HepG2 (cell line): ENCODE measurements at regions not wholly inside any gene's neighbourhood (a gene's known extent, or its start where the extent isn't known, plus 50 kb on each side); places are given as distances from the start of the nearest gene placed in this dataset.

ENCODE experiments used
- ATAC-seq: fragments of 200-7000 bp; cut with Tn5 transposase; 3 replicates; pipeline ENCODE4 v1.9.1; 2020; ENCODE audit warnings: mild to moderate bottlenecking, moderate library complexity
- BruUV-seq: library from RNA; stranded (reverse); fragments of 400-500 nt; replicated peaks from 2 replicates; lab custom pipeline; 2021; lab: Mats Ljungman, UMichigan
- CTCF ChIA-PET: fragments of 300-600 bp; formaldehyde crosslinking; extraction: SDS; loops from one replicate; lab custom pipeline; 2021; ENCODE audit warnings: low total read pairs, inconsistent platforms, low intra/inter-chr PET ratio; lab: Yijun Ruan, JAX
- POLR2A ChIA-PET: fragments of 350-600 bp; sonication (Branson Sonifier 250); formaldehyde crosslinking; loops from one replicate; lab custom pipeline; 2020; ENCODE audit warnings: antibody characterized with exemption, inconsistent platforms; lab: Yijun Ruan, JAX
- DNase-seq: peaks from one replicate; pipeline ENCODE4 v3.0.0-alpha.2; 2015; ENCODE audit warnings: low spot score
- FAIRE-seq: peaks from 3 replicates; lab custom pipeline; 2011; peaks lifted over from hg19 to GRCh38; lab: Jason Lieb, UNC
- H2AFZ ChIP-seq: one replicate; pipeline ENCODE4 v1.6.1; 2011; ENCODE audit warnings: low read length, inconsistent platforms
- H3K27ac ChIP-seq: fragments of 300-600 bp; 3 replicates; pipeline ENCODE4 v1.8.0; 2011; ENCODE audit warnings: mixed run types, mild to moderate bottlenecking, mixed read lengths, low read length, inconsistent platforms; ENCODE audit not compliant: insufficient read depth; ENCODE audit errors: extremely low read length
- H3K27me3 ChIP-seq, 2 experiments: fragments of 200-600 bp in 1 of 2; 2 replicates in 1 of 2; 3 replicates in 1 of 2; pipeline versions ENCODE4 v1.6.0 to v1.8.0; 2011; ENCODE audit warnings: low read length in 2 of 2, mild to moderate bottlenecking in 2 of 2, moderate library complexity in 2 of 2, inconsistent platforms in 1 of 2; ENCODE audit not compliant: insufficient read depth in 2 of 2, control insufficient read depth in 1 of 2
- H3K36me3 ChIP-seq, 2 experiments: fragments of 200-600 bp in 1 of 2; replicated peaks in 1 of 2; 2 replicates in 1 of 2; 3 replicates in 1 of 2; pipeline versions ENCODE4 v1.5.1 to v1.8.0; 2011; ENCODE audit warnings: low read length in 2 of 2, inconsistent platforms in 1 of 2; ENCODE audit not compliant: insufficient read depth in 2 of 2, control insufficient read depth in 1 of 2
- H3K4me1 ChIP-seq: 2 replicates; pipeline ENCODE4 v1.5.1; 2012; ENCODE audit warnings: low read length, inconsistent platforms; ENCODE audit not compliant: insufficient read depth
- H3K4me2 ChIP-seq: 2 replicates; pipeline ENCODE4 v1.6.0; 2011; ENCODE audit warnings: low read depth, low read length, inconsistent platforms
- H3K4me3 ChIP-seq, 3 experiments: fragments of 200-600 bp in 1 of 3; sonication (generic), shearing (Covaris generic) in 1 of 3; replicated peaks in 1 of 3; 2 replicates each; pipeline ENCODE4 v1.5.1; 2011 to 2016; ENCODE audit warnings: low read length in 3 of 3, inconsistent platforms in 2 of 3, low read depth in 2 of 3, mild to moderate bottlenecking in 2 of 3, control low read depth in 1 of 3, mixed read lengths in 1 of 3; ENCODE audit not compliant: insufficient read depth in 1 of 3
- H3K79me2 ChIP-seq: one replicate; pipeline ENCODE4 v1.6.1; 2011; ENCODE audit warnings: low read length, inconsistent platforms; ENCODE audit not compliant: insufficient read depth
- H3K9ac ChIP-seq: 2 replicates; pipeline ENCODE4 v1.6.0; 2011; ENCODE audit warnings: mild to moderate bottlenecking, low read depth, low read length, inconsistent platforms; ENCODE audit not compliant: insufficient read depth
- H3K9me3 ChIP-seq: 2 replicates; pipeline ENCODE4 v1.5.1; 2012; ENCODE audit warnings: mild to moderate bottlenecking, low read length
- H4K20me1 ChIP-seq: 2 replicates; pipeline ENCODE4 v1.6.0; 2011; ENCODE audit warnings: inconsistent platforms, mild to moderate bottlenecking, low read length, moderate library complexity; ENCODE audit not compliant: insufficient read depth
- IRX3 ChIP-seq: sonication (generic); formaldehyde crosslinking; IDR thresholded peaks from 2 replicates; pipeline ENCODE4 v1.8.1; 2023; ENCODE audit warnings: mild to moderate bottlenecking, low read depth, missing genetic modification reagents, borderline replicate concordance
- KLF6 ChIP-seq: IDR thresholded peaks from 2 replicates; pipeline ENCODE4 v1.8.0; 2016; ENCODE audit warnings: missing biosample characterization, missing genetic modification reagents
- MBNL3 ChIP-seq: fragments of 250-450 bp; sonication (Bioruptor Pico); conservative IDR thresholded peaks from 2 replicates; pipeline ENCODE4 v1.8.0; 2022; ENCODE audit warnings: mild to moderate bottlenecking, inconsistent platforms
- MED13 ChIP-seq: sonication (generic); formaldehyde crosslinking; IDR thresholded peaks from 2 replicates; pipeline ENCODE4 v1.5.0; 2020; ENCODE audit warnings: missing genetic modification reagents
- NR3C1 ChIP-seq: sonication (generic); formaldehyde crosslinking; IDR thresholded peaks from 2 replicates; pipeline ENCODE4 v1.4.0; 2020; ENCODE audit warnings: missing genetic modification reagents
- PCBP1 ChIP-seq: fragments of 200-400 bp; formaldehyde crosslinking; IDR thresholded peaks from 2 replicates; pipeline ENCODE4 v1.6.1; 2017; ENCODE audit warnings: mild to moderate bottlenecking, low read depth, low read length, borderline replicate concordance
- TCF7 ChIP-seq: sonication (generic); IDR thresholded peaks from 2 replicates; pipeline ENCODE4 v1.6.1; 2016; ENCODE audit warnings: antibody characterized with exemption, low read depth
- ZBTB26 ChIP-seq: IDR thresholded peaks from 2 replicates; pipeline ENCODE4 v1.6.1; 2016; ENCODE audit warnings: missing compliant biosample characterization, missing genetic modification reagents, borderline replicate concordance
- ZFP62 ChIP-seq: sonication (generic); formaldehyde crosslinking; IDR thresholded peaks from 2 replicates; pipeline ENCODE4 v1.4.0; 2020; ENCODE audit warnings: missing genetic modification reagents
- ZNF3 ChIP-seq: IDR thresholded peaks from 2 replicates; pipeline ENCODE4 v1.7.0; 2017; ENCODE audit warnings: inconsistent platforms
- ZNF34 ChIP-seq: sonication (generic); formaldehyde crosslinking; IDR thresholded peaks from 2 replicates; pipeline ENCODE4 v1.4.0; 2020; ENCODE audit warnings: mild to moderate bottlenecking, missing genetic modification reagents, borderline replicate concordance
- ZNF343 ChIP-seq: sonication (generic); formaldehyde crosslinking; IDR thresholded peaks from 2 replicates; pipeline ENCODE4 v1.4.0; 2020; ENCODE audit warnings: mild to moderate bottlenecking, missing genetic modification reagents
- ZNF496 ChIP-seq: sonication (generic); formaldehyde crosslinking; IDR thresholded peaks from 2 replicates; pipeline ENCODE4 v1.8.1; 2023; ENCODE audit warnings: mild to moderate bottlenecking, moderate library complexity, missing genetic modification reagents; ENCODE audit not compliant: insufficient replicate concordance
- ZNF552 ChIP-seq: sonication (generic); formaldehyde crosslinking; IDR thresholded peaks from 2 replicates; pipeline ENCODE4 v1.9.0; 2022; ENCODE audit warnings: missing genetic modification reagents, mild to moderate bottlenecking, borderline replicate concordance
- ZNF564 ChIP-seq: sonication (generic); formaldehyde crosslinking; IDR thresholded peaks from 2 replicates; pipeline ENCODE4 v1.8.1; 2023; ENCODE audit warnings: mild to moderate bottlenecking, missing genetic modification reagents
- WGBS: methylation state at CpG from one replicate; pipeline ENCODE4 v1.1.6; 2017; ENCODE audit warnings: low lambda C conversion rate; 5-methylcytosine and 5-hydroxymethylcytosine counted together
- in situ Hi-C: cut with HindIII; loops from 2 replicates; pipeline ENCODE4 v1.10.0; 2017; ENCODE audit warnings: low pct_unique_long_range_greater_than_20kb; ENCODE audit not compliant: extremely low pct_ligation_motif_present
- intact Hi-C: fragments of 100-400 bp; cut with micrococcal nuclease; formaldehyde crosslinking; loops from one replicate; pipeline ENCODE4 v1.10.0; 2022; ENCODE audit not compliant: unreplicated experiment

- H3K4me1 ChIP-seq = no peaks in the 10 kb centered on the region
- CTCF ChIA-PET = no interaction called here
- DNase-seq (no peak), FAIRE-seq (no peak), ATAC-seq (no peak)
- H3K4me2 ChIP-seq = no peak overlapping the region
- no peaks in the 10 kb centered on the region for H4K20me1 ChIP-seq
- no peaks in the 10 kb centered on the region for H3K79me2 ChIP-seq
- intact Hi-C loops (no loop called here), in situ Hi-C loops (no loop called here)
- H3K9ac ChIP-seq = no peak overlapping the region
- POLR2A ChIA-PET = no interaction called here
- WGBS = 0% methylated on average over 1 of the region's 1 CpG
- H3K9me3 ChIP-seq = peaks cover 8% of the 10 kb centered on the region; the same call in 1 of the 2 replicates
- no peak overlapping the region for H3K27ac ChIP-seq
- H3K36me3 ChIP-seq = no peaks in the 10 kb centered on the region
- no peaks in the 10 kb centered on the region for H3K27me3 ChIP-seq
- no peak overlapping the region for H2AFZ ChIP-seq
- no TSS peak for BruUV-seq
- TF ChIP-seq ZBTB26 (CRISPR knock-in tag) = no peak
- TF ChIP-seq MED13 = no peak
- TF ChIP-seq ZNF496 = no peak
- TF ChIP-seq ZNF564 (CRISPR knock-in tag) = no peak
- TF ChIP-seq ZNF3 (CRISPR knock-in tag) = no peak
- no peak for TF ChIP-seq ZNF552 (CRISPR knock-in tag)
- no peak for TF ChIP-seq TCF7
- no peak overlapping the region for H3K4me3 ChIP-seq
Observed at GRCh38 chr4:124803641-124804040, 91.1 kb upstream of the ANKRD50 start.

- FAIRE-seq = no peak
- Histone ChIP-seq H2AFZ (no peak overlapping the region), H3K27ac (no peak overlapping the region)
Observed at GRCh38 chr4:124803026-124803425, 90.5 kb upstream of the ANKRD50 start.

More at GRCh38 chr4:124803026-124803425, 90.5 kb upstream of the ANKRD50 start:
- 0% methylated on average over 1 of the region's 1 CpG for WGBS
- H3K27me3 ChIP-seq = no peaks in the 10 kb centered on the region
- no peaks in the 10 kb centered on the region for H4K20me1 ChIP-seq
- no peaks in the 10 kb centered on the region for H3K4me1 ChIP-seq
- H3K36me3 ChIP-seq = no peaks in the 10 kb centered on the region
- no peak overlapping the region for H3K4me3 ChIP-seq
- intact Hi-C loops (no loop called here), in situ Hi-C loops (no loop called here)
- ATAC-seq = no peak
- H3K4me2 ChIP-seq = no peak overlapping the region
- TF ChIP-seq ZFP62 (CRISPR knock-in tag) (no peak), ZNF34 (CRISPR knock-in tag) (no peak), IRX3 (no peak), KLF6 (CRISPR knock-in tag) (no peak), ZNF343 (CRISPR knock-in tag) (no peak), PCBP1 (no peak), MBNL3 (CRISPR knock-in tag) (no peak), NR3C1 (CRISPR knock-in tag) (no peak)
- ChIA-PET POLR2A (no interaction called here), CTCF (no interaction called here)
- no peak for DNase-seq
- BruUV-seq = no TSS peak
- H3K79me2 ChIP-seq = no peaks in the 10 kb centered on the region
- H3K9me3 ChIP-seq = peaks cover 8% of the 10 kb centered on the region; the same call in 1 of the 2 replicates
- no peak overlapping the region for H3K9ac ChIP-seq
